Dermis microvascular lymphatic vessel endothelial cell (primary cell): ENCODE measurements at regions not wholly inside any gene's neighbourhood (a gene's known extent, or its start where the extent isn't known, plus 50 kb on each side); places are given as distances from the start of the nearest gene placed in this dataset.

Experiments used
- DNase-seq, 2 donors: peaks; one replicate each; pipeline versions ENCODE4 v3.0.0 to v3.0.0-alpha.2; 2010; ENCODE audit warnings: low read depth in 2 of 2

GRCh38 chr5:139733698-139734538 lies 61.7 kb upstream of the PSD2 start:
- no peak for DNase-seq

DNA sequence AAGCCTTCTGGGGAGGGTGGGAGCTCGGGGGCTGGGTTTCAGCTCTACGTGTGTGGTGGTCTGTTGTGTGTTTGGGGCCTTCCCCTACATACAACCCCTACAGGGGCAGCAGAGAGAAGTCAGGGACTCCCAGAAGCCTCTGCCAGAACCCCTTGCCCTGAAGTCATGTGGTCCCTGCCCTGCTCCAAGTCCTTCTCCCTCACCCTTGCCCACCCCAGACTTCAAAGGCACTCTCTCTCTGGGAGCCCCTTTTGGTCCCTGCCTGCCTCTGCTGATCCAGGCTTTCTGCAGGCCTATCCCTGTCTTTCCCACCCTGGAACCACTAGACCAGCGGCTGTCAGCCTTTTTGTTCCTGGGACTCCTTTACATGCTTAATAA lies 61.1 kb upstream of the PSD2 start:
- no peak for DNase-seq

- no peak for DNase-seq
These were observed 57.1 kb upstream of the PSD2 start for GRCh38 chr5:139738193-139739149.

DNA sequence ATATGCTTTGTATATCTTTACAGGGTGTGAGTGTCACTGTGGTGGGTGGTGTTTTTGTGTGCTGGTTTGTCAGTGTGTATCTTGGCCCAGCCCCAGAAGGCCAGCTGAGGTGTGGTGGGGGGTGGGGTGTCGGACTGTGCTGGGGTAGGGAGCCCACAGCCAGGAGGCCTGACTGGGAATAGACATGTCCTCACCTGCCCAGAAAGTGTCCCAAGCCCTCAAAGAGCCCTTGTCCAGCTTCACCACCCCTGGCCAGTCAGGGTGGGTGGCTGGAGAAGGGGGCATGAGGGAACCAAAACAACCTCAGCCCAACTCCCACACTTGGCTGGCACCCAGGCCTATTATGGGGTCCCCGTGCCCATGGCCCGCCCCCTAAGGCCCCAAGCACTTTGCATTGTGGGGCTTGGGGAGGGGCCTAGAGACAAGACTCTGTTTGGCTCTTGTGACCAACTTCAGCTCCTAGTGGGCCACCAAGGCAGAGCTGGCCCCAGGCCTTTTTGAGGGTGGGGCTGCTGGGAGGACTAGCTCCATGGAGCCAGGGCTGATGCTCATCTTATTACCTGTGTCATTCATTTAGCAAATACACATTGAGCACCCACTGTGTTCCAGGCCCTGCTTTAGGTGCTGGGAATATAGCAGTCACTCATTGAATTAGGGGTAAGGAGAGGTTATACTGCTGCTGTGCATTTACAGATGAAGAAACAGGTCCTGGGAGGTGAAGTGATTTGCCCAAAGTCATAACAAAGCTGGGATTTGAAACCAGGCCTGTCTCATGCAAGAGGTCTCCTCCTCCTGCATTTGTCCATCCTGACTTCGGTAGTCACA lies 56.2 kb upstream of the PSD2 start:
- DNase-seq, result no peak

DNA sequence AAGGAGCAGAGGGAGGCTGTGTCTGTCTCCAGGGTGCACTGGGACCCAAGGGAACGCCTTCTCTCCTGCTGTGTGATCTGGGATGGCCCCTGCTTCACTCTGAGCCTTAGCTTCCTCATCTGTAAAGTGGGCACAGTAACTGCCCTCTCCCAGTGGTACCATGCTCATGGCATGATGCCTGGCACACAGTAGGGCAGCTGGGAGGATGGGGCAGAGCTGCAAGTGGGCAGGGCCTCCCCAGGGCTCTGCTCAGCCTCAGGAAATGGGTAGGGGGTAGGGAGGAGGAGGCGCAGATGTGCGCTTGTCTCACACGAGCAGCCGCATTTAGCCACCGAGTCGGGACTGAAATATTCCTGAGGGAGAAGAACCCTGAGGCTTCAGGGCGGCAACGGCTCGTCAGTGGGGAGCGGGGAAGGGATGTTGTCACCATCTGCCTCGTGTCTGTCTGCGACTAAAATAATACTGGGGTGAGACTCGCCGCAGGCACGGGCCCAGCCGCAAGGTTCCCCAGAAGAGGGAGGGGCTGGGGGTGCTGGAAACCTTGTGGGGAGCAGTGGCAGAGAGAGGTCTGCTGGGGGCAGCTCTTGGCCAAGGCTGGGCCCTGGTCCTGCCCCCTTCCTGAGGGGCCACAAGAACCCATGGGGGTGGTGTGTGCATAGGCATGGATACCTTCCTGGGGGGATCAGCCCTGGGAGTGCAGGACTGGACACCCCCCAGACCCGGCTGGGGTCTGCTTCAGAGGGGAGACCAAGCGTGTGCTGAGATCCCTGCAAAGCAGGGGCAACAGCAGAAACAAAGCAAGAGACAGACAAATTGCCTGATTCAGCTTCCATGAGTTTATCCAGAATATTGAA lies 55.2 kb upstream of the PSD2 start:
- DNase-seq, result no peak

GRCh38 chr5:139740992-139741672 lies 54.5 kb upstream of the PSD2 start:
- no peak for DNase-seq

GRCh38 chr5:139741823-139742172 lies 53.8 kb upstream of the PSD2 start:
- DNase-seq, result no peak

DNA sequence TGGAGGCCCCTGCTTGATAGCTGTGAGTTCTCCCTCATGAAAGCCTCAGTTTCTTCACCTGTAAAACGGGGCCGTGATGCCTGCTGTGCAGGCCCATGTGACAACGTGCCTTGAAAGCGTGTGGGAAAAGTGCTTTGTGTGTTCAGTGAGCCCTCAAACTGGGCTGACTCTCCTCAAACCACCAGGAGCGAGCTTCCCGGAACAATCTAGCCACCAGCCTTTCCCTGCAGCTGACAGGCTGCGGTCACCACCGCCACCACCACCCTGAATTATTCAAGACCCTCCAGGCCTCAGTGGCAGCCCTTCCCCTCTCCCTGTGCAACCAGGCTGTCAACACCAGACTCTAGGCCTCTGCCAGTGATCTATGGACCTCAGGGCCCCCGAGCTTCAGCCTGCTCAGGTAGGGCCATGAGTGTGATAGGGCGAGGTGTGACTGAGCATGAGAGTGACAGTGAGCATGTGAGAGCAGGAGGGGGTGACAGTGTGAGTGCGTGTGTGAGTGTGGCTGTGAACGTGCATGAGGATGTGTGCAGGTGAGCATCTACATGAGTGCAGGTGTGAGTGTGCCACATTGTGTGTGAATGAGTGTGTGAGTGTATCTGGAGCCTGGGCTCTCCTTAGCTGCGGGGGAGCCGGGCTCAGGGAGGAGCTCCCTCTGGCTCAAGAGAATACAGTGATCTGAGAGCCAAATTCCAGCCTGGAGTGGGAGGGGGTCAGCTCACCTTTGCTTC lies 53.3 kb upstream of the PSD2 start:
- no peak for DNase-seq

DNA sequence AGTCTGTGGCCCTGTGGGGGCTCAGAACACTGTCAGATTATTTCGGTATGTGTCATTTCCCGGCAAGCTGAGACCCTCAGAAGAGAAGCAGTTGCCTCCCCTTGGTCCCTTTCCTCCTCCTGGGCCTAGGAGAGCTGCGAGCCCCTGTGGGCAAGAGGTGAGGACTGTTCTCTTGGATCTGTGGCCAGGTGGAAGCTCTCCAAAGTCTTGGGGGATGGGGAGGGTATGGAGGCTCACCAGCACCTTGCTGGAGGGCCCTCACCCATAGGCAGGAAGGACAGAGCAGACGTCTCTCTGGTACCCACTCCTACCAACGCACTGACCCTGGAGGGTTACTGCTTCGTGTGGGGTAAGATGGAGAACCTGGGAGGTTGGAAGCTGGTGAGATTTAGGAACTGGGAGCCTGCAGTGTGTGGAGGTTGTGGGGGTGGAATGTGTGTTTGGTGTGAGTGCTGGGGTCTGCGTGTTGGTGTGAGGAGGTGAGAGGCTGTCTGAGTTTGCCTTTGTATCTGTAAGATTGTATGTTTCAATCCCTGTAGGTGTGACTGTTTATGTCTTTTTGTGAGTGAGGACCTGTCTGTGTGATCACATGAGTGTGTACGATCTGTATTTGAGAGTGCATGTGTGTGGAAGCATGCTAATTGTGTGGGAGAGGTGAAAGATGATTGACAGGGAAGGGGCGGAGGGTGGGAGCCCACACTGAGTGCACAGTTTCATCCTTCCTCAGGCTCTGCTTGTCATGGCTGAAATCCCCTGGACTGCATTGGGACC lies 52.4 kb upstream of the PSD2 start:
- no peak for DNase-seq

DNA sequence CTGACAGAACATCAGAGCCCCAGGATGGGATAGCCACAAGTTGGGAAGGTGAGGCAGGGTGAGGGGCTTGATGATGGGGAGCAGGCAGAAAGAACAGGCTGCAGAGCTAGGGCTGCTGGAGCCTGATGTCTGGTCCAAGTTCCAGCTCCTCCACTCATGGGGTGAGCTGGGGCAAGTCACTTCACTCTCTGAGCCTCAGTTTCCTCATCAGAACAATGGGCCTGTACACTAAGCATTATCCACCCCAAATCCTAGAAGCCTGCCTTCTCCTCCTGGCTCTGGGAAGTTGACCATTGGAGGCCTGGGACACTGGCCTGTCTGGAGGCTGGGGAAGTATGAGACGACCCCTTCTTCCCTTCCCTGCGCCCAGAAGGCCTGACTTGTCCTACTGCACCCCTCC lies 51.8 kb upstream of the PSD2 start:
- DNase-seq, result no peak

- no peak for DNase-seq
These were observed 51.0 kb upstream of the PSD2 start for GRCh38 chr5:139744471-139745131.

DNA sequence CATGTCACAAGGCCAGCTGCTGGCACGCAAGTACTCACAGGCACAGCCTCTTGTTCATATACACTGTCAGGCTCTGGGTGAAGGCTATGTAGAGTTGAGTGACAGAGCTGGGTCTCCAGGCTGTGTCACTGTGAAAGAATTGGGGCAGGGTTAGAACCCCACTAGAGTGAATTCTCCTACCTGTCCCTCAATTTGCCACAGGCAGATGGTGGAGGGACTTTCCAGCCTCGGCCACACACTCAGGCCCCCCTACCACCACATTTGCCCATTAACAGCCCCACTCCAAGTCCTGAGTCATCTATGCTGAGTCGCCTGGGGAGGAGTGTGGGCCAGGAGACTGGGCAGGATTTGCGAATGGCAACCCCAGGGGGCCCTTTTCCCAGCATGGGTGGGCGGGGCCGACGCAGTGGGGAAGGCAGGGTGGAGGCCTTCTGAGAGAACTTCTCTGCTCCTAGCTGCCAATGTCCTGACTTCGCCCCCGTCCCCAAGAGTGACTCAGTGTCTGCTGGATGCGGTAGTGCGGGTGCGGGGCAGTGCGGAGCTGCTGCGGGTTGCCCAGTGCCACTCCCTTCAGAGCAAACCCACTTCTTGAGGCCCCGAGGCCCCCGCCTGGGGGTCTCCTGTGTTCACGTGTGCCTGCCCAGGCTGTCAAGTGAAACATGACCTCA lies 50.3 kb upstream of the PSD2 start:
- no peak for DNase-seq

DNA sequence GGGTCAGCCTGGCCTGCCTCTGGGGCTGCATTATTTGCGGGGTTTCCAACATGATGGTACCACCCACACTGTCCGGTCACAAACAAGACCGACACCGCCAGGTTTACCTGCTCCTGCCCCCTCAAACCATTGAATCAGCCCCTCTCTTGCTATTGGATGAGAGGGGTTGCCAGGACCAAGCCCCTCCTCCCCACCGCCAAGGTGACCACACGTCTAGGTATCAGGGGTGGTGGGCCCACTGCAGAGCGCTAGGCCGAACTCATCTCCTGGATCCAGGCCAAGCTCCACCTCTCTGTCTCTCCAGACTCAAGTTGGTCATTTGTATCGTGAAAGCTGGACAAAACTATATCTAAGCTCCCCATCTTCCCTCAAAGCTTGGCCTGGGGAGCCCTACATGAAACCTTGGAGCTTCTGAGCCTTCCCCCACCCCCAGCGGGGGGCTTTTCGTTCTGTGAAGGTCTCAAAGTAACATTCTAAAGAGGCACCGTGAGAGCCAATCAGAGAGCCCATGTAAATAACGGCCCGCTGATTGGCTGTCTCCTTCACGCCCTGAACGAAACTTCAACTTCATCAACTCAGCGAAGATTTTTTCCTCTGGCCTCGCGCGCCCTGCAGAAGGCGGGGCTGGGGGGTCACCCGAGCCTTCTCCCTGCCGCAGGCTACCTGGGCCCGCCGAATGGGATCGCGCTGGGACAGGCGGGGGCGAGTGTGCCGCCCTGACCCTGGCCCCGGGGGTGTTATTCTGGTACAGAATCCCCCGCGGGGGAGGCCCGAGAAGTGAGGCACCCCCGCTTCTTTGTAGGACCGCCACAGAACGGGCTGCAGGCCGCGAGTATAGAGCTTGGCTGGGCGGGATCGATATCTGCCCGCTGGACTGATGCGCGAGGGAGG lies 49.6 kb upstream of the PSD2 start:
- DNase-seq, result peak in 1 of 2 donors; percentile 71
